Adrenal gland (tissue), 5 donors: ENCODE measurements at regions not wholly inside any gene's neighbourhood (a gene's known extent, or its start where the extent isn't known, plus 50 kb on each side); places are given as distances from the start of the nearest gene placed in this dataset.
"Not testable (repeated sequence)": the region's sequence is repeated elsewhere in the genome, so short reads cannot be mapped to it uniquely, and the experiment has no call there.

ENCODE experiments used
- CTCF ChIP-seq, 6 experiments: fragments of 450-650 bp in 4 of 6; fragments of 200-600 bp in 2 of 6; sonication (generic) in 1 of 6; IDR thresholded peaks; 1 replicate in 5 of 6; 2 replicates in 1 of 6; pipeline versions ENCODE4 v1.5.1 to v1.8.0; 2016 to 2021; ENCODE audit warnings: antibody characterized with exemption in 6 of 6, mild to moderate bottlenecking in 2 of 6, moderate library complexity in 1 of 6
- POLR2A ChIP-seq, 2 donors: fragments of 450-650 bp; IDR thresholded peaks; one replicate each; pipeline ENCODE4 v1.6.1; 2017; ENCODE audit warnings: antibody characterized with exemption in 2 of 2, mild to moderate bottlenecking in 2 of 2, moderate library complexity in 1 of 2
- donor health status: DM: no; HTN: no; CAD: no.

GRCh38 chr2:111316881-111317549 lies 196.3 kb downstream of the BCL2L11 start:
- TF ChIP-seq CTCF, POLR2A (IDR thresholded peaks at IDR 0.05): not testable (repeated sequence)
